ENCODE measurements at regions not wholly inside any gene's neighbourhood (a gene's known extent, or its start where the extent isn't known, plus 50 kb on each side); places are given as distances from the start of the nearest gene placed in this dataset.

- intact Hi-C loops (cut with DNase I), result no loop called here
- DNase-seq (ENCODE audit: low spot score), result no peak
These were observed 438.0 kb upstream of the MAF start for GRCh38 chr16:80038566-80038965.

GRCh38 chr16:80034948-80035663 lies 434.6 kb upstream of the MAF start:
- intact Hi-C loops (cut with DNase I), result no loop called here
- no peak for DNase-seq (ENCODE audit: low spot score)

DNA sequence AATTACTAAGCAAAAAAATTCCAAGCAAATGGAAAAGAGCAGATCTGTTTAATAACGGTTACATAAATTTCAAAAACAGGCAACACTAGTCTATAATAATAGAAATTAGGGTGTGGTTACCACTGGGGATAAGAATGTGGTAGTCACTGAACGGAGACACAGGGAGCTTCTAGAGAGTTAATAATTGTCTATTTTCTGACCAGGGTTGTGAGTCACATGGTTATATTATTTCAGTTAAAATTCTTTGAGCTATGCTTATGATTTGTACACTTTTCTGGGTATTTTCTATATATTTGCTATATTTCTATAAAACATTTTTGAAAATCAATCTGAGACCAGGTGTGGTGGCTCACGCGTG lies 433.9 kb upstream of the MAF start:
- DNase-seq (ENCODE audit: low spot score), result no peak
- intact Hi-C loops (cut with DNase I), result no loop called here

- no peak for DNase-seq (ENCODE audit: low spot score)
- intact Hi-C loops (cut with DNase I), result no loop called here
These were observed 433.4 kb upstream of the MAF start for GRCh38 chr16:80033783-80034468.

DNA sequence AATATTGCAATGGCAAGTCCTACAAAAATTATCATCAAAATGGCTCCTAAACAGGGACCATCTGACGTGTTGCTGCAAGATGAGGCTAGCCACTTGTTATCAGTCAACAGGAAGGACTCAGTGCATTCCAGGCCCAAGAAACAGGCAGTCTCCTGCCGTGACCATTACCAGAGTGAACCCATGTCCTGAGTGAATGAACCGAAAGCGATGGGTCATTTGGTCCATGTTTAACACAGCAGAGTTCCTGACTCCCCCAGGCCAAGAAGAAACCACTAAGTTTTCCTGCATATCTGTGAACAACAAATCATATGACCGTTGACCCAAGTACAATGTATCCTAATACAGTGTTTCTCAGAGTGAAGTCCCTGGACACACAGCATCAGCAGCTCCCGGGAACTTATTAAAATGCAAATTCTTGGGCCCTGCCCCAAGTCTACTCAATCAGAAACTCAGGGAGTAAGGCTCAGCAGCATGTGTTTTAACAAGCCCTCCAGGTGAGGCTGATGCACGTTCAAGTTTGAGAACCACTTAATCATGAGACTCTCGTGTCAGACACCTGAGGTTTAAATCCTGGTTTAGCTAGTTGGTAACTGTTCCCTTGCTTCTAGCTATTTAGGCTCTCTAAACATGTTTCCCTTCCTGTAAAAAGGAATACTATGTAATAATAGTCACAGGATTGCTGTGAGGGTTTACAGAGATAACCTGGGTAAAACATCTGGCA lies 429.4 kb upstream of the MAF start:
- DNase-seq (ENCODE audit: low spot score), result no peak
- intact Hi-C loops (cut with DNase I), result no loop called here

- intact Hi-C loops (cut with DNase I), result no loop called here
- DNase-seq (ENCODE audit: low spot score), result no peak
These were observed 428.8 kb upstream of the MAF start for GRCh38 chr16:80029381-80029630.

DNA sequence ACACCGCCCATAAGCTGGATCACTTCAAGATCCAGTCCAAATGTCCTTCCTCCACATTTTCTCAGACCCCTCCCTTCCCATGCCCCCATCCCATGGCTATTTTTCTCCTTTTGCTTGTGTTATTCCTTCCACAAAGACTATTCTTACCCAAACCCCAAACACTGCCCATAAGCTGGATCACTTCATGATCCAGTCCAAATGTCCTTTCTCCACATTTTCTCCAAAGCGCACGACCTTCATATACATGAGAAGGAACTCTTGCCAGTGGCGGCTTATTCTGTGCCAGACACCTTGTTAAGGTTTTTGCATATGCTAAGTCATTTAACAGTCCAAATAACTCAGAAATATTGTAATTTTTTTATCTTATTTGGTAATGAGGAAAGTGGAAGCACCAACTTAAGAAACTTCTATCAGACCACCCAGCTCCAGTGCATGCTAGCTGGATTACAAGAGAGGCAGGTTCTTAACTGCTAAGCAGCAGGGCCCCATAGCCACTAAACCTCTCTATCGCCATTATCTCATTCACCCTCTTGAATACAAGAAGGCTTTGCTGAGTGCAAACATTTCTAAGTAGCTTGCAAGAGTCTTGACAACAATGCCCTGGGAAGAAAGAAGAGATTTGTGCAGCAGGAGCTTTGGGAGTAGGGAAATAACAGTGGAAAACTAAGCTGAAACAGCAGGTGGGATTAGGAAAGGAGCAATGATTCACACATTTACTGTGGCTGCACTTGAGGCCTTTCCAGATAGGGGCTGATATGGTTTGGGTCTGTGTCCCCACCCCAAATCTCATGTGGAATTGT lies 428.2 kb upstream of the MAF start:
- no peak for DNase-seq (ENCODE audit: low spot score)
- intact Hi-C loops (cut with DNase I), result no loop called here

DNA sequence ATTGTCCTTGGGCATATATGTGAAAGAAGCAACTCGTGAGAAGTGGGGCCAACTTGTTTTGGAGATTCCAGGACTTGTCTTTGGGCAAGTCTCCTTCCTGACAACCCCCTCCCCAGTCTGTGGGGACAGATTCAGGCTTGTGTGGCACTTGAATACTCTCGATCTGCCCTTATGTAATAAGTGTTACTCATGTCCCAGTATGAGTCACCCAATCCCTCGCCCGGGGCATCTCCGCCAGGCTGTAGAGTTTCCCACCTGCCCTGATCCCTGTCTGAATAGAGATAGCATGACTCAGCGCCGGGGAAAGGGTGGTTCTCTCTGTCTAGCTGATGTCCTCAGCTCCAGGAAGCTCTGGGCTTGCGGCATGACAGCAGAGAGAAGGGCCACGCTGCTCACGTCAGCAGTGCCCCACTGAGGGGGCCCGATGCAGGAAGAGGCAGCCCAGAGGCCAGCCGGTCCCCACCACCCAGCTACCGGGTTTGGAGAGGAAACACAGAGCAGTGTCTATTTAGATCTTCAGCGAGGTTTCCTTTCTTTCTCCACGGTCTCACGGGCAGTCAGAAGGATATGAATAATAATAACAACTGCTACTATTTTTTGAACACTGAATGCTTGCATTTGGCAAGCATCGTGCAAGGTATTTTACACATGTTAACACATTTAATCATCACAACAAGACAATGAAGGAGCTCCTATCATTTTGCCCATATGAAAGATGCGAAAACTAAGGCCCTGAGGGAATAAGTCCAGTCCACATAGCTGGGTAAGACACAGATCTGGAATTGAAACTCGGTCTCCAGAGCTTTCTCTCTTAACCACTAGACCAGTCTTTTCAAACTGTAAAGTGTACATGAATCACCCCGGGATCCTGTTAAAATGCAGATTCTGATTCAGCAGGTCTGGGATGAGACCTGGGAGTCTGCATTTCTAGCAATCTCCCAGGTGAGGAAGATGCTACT lies 426.7 kb upstream of the MAF start:
- intact Hi-C loops (cut with DNase I), result no loop called here
- DNase-seq (ENCODE audit: low spot score), result peak; percentile 80

GRCh38 chr16:80025236-80025635 lies 424.7 kb upstream of the MAF start:
- DNase-seq (ENCODE audit: low spot score), result no peak
- intact Hi-C loops (cut with DNase I), result no loop called here

DNA sequence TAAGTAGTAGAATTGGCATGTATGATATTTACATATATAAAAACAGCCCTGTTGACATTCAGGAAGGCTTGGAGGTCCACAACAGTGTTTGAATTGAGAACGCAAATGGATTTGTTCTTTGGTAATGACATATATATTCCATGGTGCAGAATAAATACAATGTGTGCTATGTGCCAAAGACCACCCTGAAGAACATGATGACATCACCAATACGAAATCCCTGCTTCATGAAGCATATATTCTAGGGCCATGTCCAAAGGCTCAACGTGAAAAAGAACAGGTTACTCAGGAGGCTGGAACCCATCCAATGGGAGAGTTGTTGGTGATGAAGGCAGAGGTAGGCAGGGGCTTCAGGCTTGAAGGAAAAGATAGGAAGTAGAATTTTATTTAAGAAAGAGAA lies 423.9 kb upstream of the MAF start:
- DNase-seq (ENCODE audit: low spot score), result no peak
- intact Hi-C loops (cut with DNase I), result no loop called here

- intact Hi-C loops (cut with DNase I), result no loop called here
- DNase-seq (ENCODE audit: low spot score), result no peak
These were observed 423.3 kb upstream of the MAF start for GRCh38 chr16:80023865-80024264.

GRCh38 chr16:80019395-80019794 lies 418.9 kb upstream of the MAF start:
- intact Hi-C loops (cut with DNase I), result no loop called here
- DNase-seq (ENCODE audit: low spot score), result no peak

DNA sequence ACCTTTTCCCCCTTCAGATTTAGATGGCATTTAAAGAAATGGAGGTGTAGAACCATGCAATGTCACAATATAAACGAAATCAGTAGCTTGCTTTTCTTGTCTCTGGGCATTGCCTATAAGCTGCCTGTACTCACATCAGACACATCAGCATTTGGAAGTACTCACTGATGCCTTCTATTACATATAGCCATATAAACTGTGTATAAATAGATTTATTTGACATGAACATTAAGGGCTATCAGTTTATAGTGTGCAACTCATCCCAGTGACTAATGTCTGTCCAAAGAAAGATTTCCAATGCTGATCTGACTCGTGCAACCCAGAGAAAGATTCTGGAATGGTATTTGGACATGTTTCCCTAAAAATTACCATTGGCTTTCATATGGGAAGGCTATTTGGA lies 417.9 kb upstream of the MAF start:
- no peak for DNase-seq (ENCODE audit: low spot score)
- intact Hi-C loops (cut with DNase I), result no loop called here

GRCh38 chr16:80016731-80017326 lies 416.3 kb upstream of the MAF start:
- intact Hi-C loops (cut with DNase I), result no loop called here
- no peak for DNase-seq (ENCODE audit: low spot score)

- intact Hi-C loops (cut with DNase I), result no loop called here
- DNase-seq (ENCODE audit: low spot score), result no peak
These were observed 415.0 kb upstream of the MAF start for GRCh38 chr16:80015566-80015965.

DNA sequence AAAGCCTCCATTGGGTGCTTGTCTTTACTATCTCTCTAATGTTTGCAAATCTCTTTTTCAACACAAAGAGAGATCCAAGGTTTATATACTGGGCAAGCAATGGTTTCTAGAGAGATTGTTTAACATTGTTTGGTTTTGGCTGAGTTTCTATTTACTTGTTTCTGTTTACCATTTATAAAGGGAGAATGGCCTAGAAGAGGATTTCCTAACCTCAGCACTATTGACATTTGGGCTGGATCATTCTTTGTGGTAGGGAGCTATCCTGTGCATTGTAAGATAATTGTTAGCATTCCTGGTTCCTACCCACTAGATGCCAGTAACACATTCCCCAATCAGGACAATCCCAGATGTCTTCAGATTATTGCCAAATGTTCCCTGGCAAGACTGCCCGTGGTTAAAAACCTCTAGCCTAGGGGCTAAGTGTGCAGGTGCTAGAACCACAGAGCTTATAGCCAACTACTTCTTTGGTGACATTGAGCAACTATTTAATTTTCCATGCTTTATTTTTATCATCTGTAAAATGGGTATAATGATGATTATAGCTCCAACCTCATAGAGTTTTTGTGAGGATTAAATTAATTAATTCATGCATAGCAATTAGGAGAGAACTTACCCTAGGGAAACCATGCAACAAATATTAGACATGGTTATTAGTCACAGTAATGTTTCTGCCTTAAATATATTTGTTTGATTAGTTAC lies 413.9 kb upstream of the MAF start:
- DNase-seq (ENCODE audit: low spot score), result no peak
- intact Hi-C loops (cut with DNase I), result no loop called here

DNA sequence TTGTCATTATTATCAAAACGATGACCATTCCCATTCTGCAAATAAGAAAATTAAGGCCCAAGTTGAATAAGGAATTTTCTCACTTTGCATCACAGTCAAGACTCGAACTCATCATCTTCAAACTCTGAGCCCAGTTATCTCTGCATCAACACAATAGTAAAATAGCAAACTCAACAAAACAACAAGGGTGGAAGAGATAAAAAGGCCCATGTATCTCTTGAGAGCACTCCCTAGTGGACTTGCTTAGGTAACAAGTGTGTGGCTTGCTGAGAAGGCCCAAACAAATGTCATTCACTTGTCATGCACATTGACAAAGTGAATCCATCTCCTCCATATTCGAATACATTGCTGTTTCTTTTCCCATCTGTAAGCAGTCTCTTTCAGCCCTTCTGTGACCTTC lies 412.0 kb upstream of the MAF start:
- no peak for DNase-seq (ENCODE audit: low spot score)
- intact Hi-C loops (cut with DNase I), result no loop called here

- intact Hi-C loops (cut with DNase I), result no loop called here
- DNase-seq (ENCODE audit: low spot score), result no peak
These were observed 409.6 kb upstream of the MAF start for GRCh38 chr16:80009971-80010659.

All from cardiac septum (tissue), 1 donor.